ENCODE measurements at regions not wholly inside any gene's neighbourhood (a gene's known extent, or its start where the extent isn't known, plus 50 kb on each side); places are given as distances from the start of the nearest gene placed in this dataset.

DNA sequence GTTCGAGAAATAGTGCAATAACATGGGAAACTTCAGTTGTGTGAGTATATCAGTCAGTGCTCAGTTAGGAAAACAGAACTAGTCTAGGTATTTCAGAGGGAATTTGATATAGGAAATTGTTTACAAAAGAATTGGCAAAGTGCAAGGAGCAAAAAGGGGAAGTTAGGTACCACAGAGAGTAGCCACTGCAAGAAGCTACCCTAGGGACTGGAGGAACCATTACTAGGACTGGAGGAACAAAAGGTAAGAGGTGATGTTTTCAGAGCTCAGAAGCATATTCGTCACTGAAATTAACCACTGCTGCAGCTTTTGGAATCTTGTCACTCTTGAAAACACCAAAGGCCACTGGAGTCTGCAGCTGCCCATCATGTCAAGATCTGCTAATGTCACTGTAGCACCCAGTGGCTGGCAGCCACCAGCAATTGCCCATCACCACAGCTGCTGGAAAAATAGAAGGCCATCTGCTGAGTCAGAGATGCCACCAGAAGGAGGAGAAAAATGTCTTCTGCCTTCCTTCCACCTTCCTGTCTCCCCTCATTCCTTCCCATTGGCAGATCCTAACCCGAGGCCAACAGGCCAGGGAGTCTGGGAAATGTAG lies 160.6 kb upstream of the RPS6KA3 start:
- TF ChIP-seq, protein P1, sequence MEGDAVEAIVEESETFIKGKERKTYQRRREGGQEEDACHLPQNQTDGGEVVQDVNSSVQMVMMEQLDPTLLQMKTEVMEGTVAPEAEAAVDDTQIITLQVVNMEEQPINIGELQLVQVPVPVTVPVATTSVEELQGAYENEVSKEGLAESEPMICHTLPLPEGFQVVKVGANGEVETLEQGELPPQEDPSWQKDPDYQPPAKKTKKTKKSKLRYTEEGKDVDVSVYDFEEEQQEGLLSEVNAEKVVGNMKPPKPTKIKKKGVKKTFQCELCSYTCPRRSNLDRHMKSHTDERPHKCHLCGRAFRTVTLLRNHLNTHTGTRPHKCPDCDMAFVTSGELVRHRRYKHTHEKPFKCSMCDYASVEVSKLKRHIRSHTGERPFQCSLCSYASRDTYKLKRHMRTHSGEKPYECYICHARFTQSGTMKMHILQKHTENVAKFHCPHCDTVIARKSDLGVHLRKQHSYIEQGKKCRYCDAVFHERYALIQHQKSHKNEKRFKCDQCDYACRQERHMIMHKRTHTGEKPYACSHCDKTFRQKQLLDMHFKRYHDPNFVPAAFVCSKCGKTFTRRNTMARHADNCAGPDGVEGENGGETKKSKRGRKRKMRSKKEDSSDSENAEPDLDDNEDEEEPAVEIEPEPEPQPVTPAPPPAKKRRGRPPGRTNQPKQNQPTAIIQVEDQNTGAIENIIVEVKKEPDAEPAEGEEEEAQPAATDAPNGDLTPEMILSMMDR (conservative IDR thresholded peaks at IDR 0.05; ENCODE audit: low read length) = no peak
- no peak for TF ChIP-seq EZH2phosphoT487 (IDR thresholded peaks at IDR 0.05; ENCODE audit: borderline replicate concordance)
